HepG2 (cell line): ENCODE measurements at regions not wholly inside any gene's neighbourhood (a gene's known extent, or its start where the extent isn't known, plus 50 kb on each side); places are given as distances from the start of the nearest gene placed in this dataset.

Source experiments
- ATAC-seq: fragments of 200-7000 bp; cut with Tn5 transposase; 3 replicates; pipeline ENCODE4 v1.9.1; 2020; ENCODE audit warnings: mild to moderate bottlenecking, moderate library complexity
- BruUV-seq: library from RNA; stranded (reverse); fragments of 400-500 nt; replicated peaks from 2 replicates; lab custom pipeline; 2021; lab: Mats Ljungman, UMichigan
- CTCF ChIA-PET: fragments of 300-600 bp; formaldehyde crosslinking; extraction: SDS; loops from one replicate; lab custom pipeline; 2021; ENCODE audit warnings: low total read pairs, inconsistent platforms, low intra/inter-chr PET ratio; lab: Yijun Ruan, JAX
- POLR2A ChIA-PET: fragments of 350-600 bp; sonication (Branson Sonifier 250); formaldehyde crosslinking; loops from one replicate; lab custom pipeline; 2020; ENCODE audit warnings: antibody characterized with exemption, inconsistent platforms; lab: Yijun Ruan, JAX
- DNase-seq: peaks from one replicate; pipeline ENCODE4 v3.0.0-alpha.2; 2015; ENCODE audit warnings: low spot score
- FAIRE-seq: peaks from 3 replicates; lab custom pipeline; 2011; peaks lifted over from hg19 to GRCh38; lab: Jason Lieb, UNC
- H2AFZ ChIP-seq: one replicate; pipeline ENCODE4 v1.6.1; 2011; ENCODE audit warnings: low read length, inconsistent platforms
- H3K27ac ChIP-seq: fragments of 300-600 bp; 3 replicates; pipeline ENCODE4 v1.8.0; 2011; ENCODE audit warnings: mixed run types, mild to moderate bottlenecking, mixed read lengths, low read length, inconsistent platforms; ENCODE audit not compliant: insufficient read depth; ENCODE audit errors: extremely low read length
- H3K27me3 ChIP-seq, 2 experiments: fragments of 200-600 bp in 1 of 2; 2 replicates in 1 of 2; 3 replicates in 1 of 2; pipeline versions ENCODE4 v1.6.0 to v1.8.0; 2011; ENCODE audit warnings: low read length in 2 of 2, mild to moderate bottlenecking in 2 of 2, moderate library complexity in 2 of 2, inconsistent platforms in 1 of 2; ENCODE audit not compliant: insufficient read depth in 2 of 2, control insufficient read depth in 1 of 2
- H3K36me3 ChIP-seq, 2 experiments: fragments of 200-600 bp in 1 of 2; replicated peaks in 1 of 2; 2 replicates in 1 of 2; 3 replicates in 1 of 2; pipeline versions ENCODE4 v1.5.1 to v1.8.0; 2011; ENCODE audit warnings: low read length in 2 of 2, inconsistent platforms in 1 of 2; ENCODE audit not compliant: insufficient read depth in 2 of 2, control insufficient read depth in 1 of 2
- H3K4me1 ChIP-seq: 2 replicates; pipeline ENCODE4 v1.5.1; 2012; ENCODE audit warnings: low read length, inconsistent platforms; ENCODE audit not compliant: insufficient read depth
- H3K4me2 ChIP-seq: 2 replicates; pipeline ENCODE4 v1.6.0; 2011; ENCODE audit warnings: low read depth, low read length, inconsistent platforms
- H3K4me3 ChIP-seq, 3 experiments: fragments of 200-600 bp in 1 of 3; sonication (generic), shearing (Covaris generic) in 1 of 3; replicated peaks in 1 of 3; 2 replicates each; pipeline ENCODE4 v1.5.1; 2011 to 2016; ENCODE audit warnings: low read length in 3 of 3, inconsistent platforms in 2 of 3, low read depth in 2 of 3, mild to moderate bottlenecking in 2 of 3, control low read depth in 1 of 3, mixed read lengths in 1 of 3; ENCODE audit not compliant: insufficient read depth in 1 of 3
- H3K79me2 ChIP-seq: one replicate; pipeline ENCODE4 v1.6.1; 2011; ENCODE audit warnings: low read length, inconsistent platforms; ENCODE audit not compliant: insufficient read depth
- H3K9ac ChIP-seq: 2 replicates; pipeline ENCODE4 v1.6.0; 2011; ENCODE audit warnings: mild to moderate bottlenecking, low read depth, low read length, inconsistent platforms; ENCODE audit not compliant: insufficient read depth
- H3K9me3 ChIP-seq: 2 replicates; pipeline ENCODE4 v1.5.1; 2012; ENCODE audit warnings: mild to moderate bottlenecking, low read length
- H4K20me1 ChIP-seq: 2 replicates; pipeline ENCODE4 v1.6.0; 2011; ENCODE audit warnings: inconsistent platforms, mild to moderate bottlenecking, low read length, moderate library complexity; ENCODE audit not compliant: insufficient read depth
- CENPX ChIP-seq: sonication (generic); formaldehyde crosslinking; IDR thresholded peaks from 2 replicates; pipeline ENCODE4 v1.9.0; 2021; ENCODE audit warnings: mild to moderate bottlenecking, missing genetic modification reagents, moderate library complexity
- SMAD3 ChIP-seq: sonication (generic); formaldehyde crosslinking; IDR thresholded peaks from 2 replicates; pipeline ENCODE4 v1.4.0; 2020; ENCODE audit warnings: missing genetic modification reagents
- TCF12 ChIP-seq, 2 experiments: fragments of 450-650 bp in 1 of 2; sonication (generic) in 1 of 2; formaldehyde crosslinking in 1 of 2; IDR thresholded peaks; 2 replicates each; pipeline versions ENCODE4 v1.6.1 to v1.8.0; 2017 to 2022; ENCODE audit warnings: antibody characterized with exemption in 1 of 2, mild to moderate bottlenecking in 1 of 2, missing genetic modification reagents in 1 of 2, moderate library complexity in 1 of 2
- TCF7L2 ChIP-seq: IDR thresholded peaks from 2 replicates; pipeline ENCODE4 v1.6.1; 2011; ENCODE audit warnings: mild to moderate bottlenecking, low read depth, low read length, moderate library complexity
- ZNF709 ChIP-seq: sonication (generic); formaldehyde crosslinking; IDR thresholded peaks from 2 replicates; pipeline ENCODE4 v1.5.0; 2020; ENCODE audit warnings: mild to moderate bottlenecking, missing genetic modification reagents
- WGBS: methylation state at CpG from one replicate; pipeline ENCODE4 v1.1.6; 2017; ENCODE audit warnings: low lambda C conversion rate; 5-methylcytosine and 5-hydroxymethylcytosine counted together
- in situ Hi-C: cut with HindIII; loops from 2 replicates; pipeline ENCODE4 v1.10.0; 2017; ENCODE audit warnings: low pct_unique_long_range_greater_than_20kb; ENCODE audit not compliant: extremely low pct_ligation_motif_present
- intact Hi-C: fragments of 100-400 bp; cut with micrococcal nuclease; formaldehyde crosslinking; loops from one replicate; pipeline ENCODE4 v1.10.0; 2022; ENCODE audit not compliant: unreplicated experiment
- TF ChIP-seq, protein P1 (sequence below): fragments of 450-650 bp; IDR thresholded peaks from 2 replicates; pipeline ENCODE4 v1.6.1; 2017; ENCODE audit warnings: mild to moderate bottlenecking
- TF ChIP-seq, protein P2 (sequence below): sonication (generic); formaldehyde crosslinking; IDR thresholded peaks from 2 replicates; pipeline ENCODE4; 2020; ENCODE audit warnings: missing genetic modification reagents, mild to moderate bottlenecking, borderline replicate concordance

DNA sequence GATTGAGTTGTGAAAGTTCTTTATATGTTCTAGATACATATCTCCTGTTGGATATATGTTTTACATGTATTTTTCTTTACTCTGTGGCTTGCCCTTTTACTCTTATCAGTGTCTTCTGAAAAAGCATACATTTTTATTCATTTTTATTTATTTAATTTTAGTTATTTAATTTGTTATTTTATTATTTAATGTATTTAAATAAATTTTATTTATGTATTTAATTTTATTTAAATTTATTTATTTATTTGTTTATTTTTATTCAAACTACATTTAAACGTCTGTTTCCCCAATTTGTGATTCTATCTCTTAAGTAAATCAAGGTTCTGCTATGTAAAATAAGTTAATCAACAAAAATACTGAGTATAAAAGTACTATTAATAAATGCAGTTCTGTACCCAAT lies 279.1 kb upstream of the AKR1E2 start:
- WGBS: 0% methylated on average over 1 of the region's 1 CpG
- POLR2A ChIA-PET: no interaction called here

DNA sequence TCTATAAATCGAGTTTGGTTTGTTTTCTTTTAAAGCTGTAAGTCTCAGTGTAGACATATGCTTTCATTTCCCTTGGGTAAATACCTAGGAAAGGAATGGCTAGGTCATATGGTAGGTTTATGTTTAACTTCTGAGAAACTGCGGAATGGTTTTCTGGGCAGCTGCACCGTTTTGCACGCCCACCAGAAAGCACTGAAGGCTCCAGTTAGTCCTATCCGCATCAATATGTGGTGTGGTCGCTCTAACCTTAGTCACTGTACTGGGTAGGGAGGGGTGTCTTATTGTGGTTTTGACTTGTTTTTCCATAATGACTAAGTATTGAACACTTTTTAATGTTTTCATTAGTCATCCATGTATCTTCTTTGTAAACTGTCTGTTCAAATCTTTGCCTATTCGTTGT lies 279.5 kb upstream of the AKR1E2 start:
- intact Hi-C loops (no loop called here), in situ Hi-C loops (no loop called here)
- ChIA-PET POLR2A (no interaction called here), CTCF (no interaction called here)
- Histone ChIP-seq H3K27me3 (0 out of 5 replicates have a peak, but pooled peaks cover 0 to 4% of the 10 kb centered on the region in 2 experiments), H4K20me1 (no peaks in the 10 kb centered on the region), H3K9ac (no peak overlapping the region), H3K79me2 (no peaks in the 10 kb centered on the region), H3K4me2 (no peak overlapping the region), H3K4me3 (no peak overlapping the region), H3K36me3 (no peaks in the 10 kb centered on the region), H3K9me3 (no peaks in the 10 kb centered on the region), H2AFZ (no peak overlapping the region), H3K27ac (no peak overlapping the region), H3K4me1 (no peaks in the 10 kb centered on the region; the same call in 1 of the 2 replicates)
- WGBS: 4% methylated on average over 7 of the region's 7 CpGs
- TF ChIP-seq ZNF709 (CRISPR knock-in tag): no peak
- no peak for TF ChIP-seq CENPX (CRISPR knock-in tag)
- TF ChIP-seq TCF7L2: no peak
- TF ChIP-seq, protein P1, sequence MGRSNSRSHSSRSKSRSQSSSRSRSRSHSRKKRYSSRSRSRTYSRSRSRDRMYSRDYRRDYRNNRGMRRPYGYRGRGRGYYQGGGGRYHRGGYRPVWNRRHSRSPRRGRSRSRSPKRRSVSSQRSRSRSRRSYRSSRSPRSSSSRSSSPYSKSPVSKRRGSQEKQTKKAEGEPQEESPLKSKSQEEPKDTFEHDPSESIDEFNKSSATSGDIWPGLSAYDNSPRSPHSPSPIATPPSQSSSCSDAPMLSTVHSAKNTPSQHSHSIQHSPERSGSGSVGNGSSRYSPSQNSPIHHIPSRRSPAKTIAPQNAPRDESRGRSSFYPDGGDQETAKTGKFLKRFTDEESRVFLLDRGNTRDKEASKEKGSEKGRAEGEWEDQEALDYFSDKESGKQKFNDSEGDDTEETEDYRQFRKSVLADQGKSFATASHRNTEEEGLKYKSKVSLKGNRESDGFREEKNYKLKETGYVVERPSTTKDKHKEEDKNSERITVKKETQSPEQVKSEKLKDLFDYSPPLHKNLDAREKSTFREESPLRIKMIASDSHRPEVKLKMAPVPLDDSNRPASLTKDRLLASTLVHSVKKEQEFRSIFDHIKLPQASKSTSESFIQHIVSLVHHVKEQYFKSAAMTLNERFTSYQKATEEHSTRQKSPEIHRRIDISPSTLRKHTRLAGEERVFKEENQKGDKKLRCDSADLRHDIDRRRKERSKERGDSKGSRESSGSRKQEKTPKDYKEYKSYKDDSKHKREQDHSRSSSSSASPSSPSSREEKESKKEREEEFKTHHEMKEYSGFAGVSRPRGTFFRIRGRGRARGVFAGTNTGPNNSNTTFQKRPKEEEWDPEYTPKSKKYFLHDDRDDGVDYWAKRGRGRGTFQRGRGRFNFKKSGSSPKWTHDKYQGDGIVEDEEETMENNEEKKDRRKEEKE: no peak
- no TSS peak for BruUV-seq
- no peak for FAIRE-seq
- no peak for DNase-seq
- ATAC-seq: no peak; the same call in 2 of the 3 replicates

More for the DNA sequence above, 279.1 kb upstream of the AKR1E2 start:
- ATAC-seq (no peak), DNase-seq (no peak), FAIRE-seq (no peak)
- H3K27ac ChIP-seq: no peak overlapping the region
- no peak for TF ChIP-seq SMAD3 (CRISPR knock-in tag)
- TF ChIP-seq, protein P2, sequence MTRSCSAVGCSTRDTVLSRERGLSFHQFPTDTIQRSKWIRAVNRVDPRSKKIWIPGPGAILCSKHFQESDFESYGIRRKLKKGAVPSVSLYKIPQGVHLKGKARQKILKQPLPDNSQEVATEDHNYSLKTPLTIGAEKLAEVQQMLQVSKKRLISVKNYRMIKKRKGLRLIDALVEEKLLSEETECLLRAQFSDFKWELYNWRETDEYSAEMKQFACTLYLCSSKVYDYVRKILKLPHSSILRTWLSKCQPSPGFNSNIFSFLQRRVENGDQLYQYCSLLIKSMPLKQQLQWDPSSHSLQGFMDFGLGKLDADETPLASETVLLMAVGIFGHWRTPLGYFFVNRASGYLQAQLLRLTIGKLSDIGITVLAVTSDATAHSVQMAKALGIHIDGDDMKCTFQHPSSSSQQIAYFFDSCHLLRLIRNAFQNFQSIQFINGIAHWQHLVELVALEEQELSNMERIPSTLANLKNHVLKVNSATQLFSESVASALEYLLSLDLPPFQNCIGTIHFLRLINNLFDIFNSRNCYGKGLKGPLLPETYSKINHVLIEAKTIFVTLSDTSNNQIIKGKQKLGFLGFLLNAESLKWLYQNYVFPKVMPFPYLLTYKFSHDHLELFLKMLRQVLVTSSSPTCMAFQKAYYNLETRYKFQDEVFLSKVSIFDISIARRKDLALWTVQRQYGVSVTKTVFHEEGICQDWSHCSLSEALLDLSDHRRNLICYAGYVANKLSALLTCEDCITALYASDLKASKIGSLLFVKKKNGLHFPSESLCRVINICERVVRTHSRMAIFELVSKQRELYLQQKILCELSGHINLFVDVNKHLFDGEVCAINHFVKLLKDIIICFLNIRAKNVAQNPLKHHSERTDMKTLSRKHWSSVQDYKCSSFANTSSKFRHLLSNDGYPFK: no peak
- TF ChIP-seq TCF12 (IDR thresholded peaks at IDR 0.05): no peak
- TF ChIP-seq TCF12 (CRISPR knock-in tag; IDR thresholded peaks at IDR 0.05): no peak
- no peak overlapping the region for H3K4me2 ChIP-seq
- no peaks in the 10 kb centered on the region for H3K36me3 ChIP-seq
- H2AFZ ChIP-seq: no peak overlapping the region
- H3K79me2 ChIP-seq: no peaks in the 10 kb centered on the region
- no peaks in the 10 kb centered on the region for H4K20me1 ChIP-seq
- H3K9ac ChIP-seq: no peak overlapping the region
- no peaks in the 10 kb centered on the region; the same call in 1 of the 2 replicates for H3K4me1 ChIP-seq
- in situ Hi-C loops (no loop called here), intact Hi-C loops (no loop called here)
- no TSS peak for BruUV-seq
- CTCF ChIA-PET: no interaction called here
- H3K27me3 ChIP-seq: 0 out of 5 replicates have a peak, but pooled peaks cover 0 to 4% of the 10 kb centered on the region in 2 experiments
- no peaks in the 10 kb centered on the region for H3K9me3 ChIP-seq
- H3K4me3 ChIP-seq: no peak overlapping the region
